ENCODE measurements at regions not wholly inside any gene's neighbourhood (a gene's known extent, or its start where the extent isn't known, plus 50 kb on each side); places are given as distances from the start of the nearest gene placed in this dataset.

- H3K27me3 ChIP-seq: no peaks in the 10 kb centered on the region
- H3K27ac ChIP-seq: no peak overlapping the region
- no peaks in the 10 kb centered on the region for H3K4me1 ChIP-seq
- no peaks in the 10 kb centered on the region for H3K36me3 ChIP-seq
- TF ChIP-seq POLR2A (IDR thresholded peaks at IDR 0.05): no peak
- DNase-seq: no peak
- intact Hi-C loops (cut with DNase I; ENCODE audit: low total_unique reads): no loop called here
- 88 to 96% (median 93%) methylated on average over 2 of the region's 2 CpGs for WGBS, 5 donors
- no peak overlapping the region for H3K4me3 ChIP-seq
- H3K9me3 ChIP-seq: no peaks in the 10 kb centered on the region
Measured at GRCh38 chr7:41174521-41174920, 528.4 kb downstream of the INHBA start.

- DNase-seq: no peak
- intact Hi-C loops (cut with DNase I; ENCODE audit: low total_unique reads): no loop called here
- Histone ChIP-seq H3K9me3 (peaks cover 0 to 2% (median 0%) of the 10 kb centered on the region in 4 donors), H3K4me3 (no peak overlapping the region), H3K27me3 (no peaks in the 10 kb centered on the region), H3K36me3 (no peaks in the 10 kb centered on the region), H3K27ac (no peak overlapping the region), H3K4me1 (no peaks in the 10 kb centered on the region)
- TF ChIP-seq POLR2A (IDR thresholded peaks at IDR 0.05) (no peak), POLR2AphosphoS5 (IDR thresholded peaks at IDR 0.05) (no peak), EP300 (IDR thresholded peaks at IDR 0.05) (no peak), CTCF (IDR thresholded peaks at IDR 0.05) (no peak)
- WGBS, 5 donors: 73 to 86% (median 82%) methylated on average over 2 of the region's 2 CpGs
Measured at GRCh38 chr7:41170466-41170865, 532.4 kb downstream of the INHBA start.

GRCh38 chr7:41169317-41169716 is 533.6 kb downstream of the INHBA start:
- Histone ChIP-seq H3K27ac (no peak overlapping the region), H3K4me1 (no peaks in the 10 kb centered on the region), H3K36me3 (no peaks in the 10 kb centered on the region), H3K27me3 (no peaks in the 10 kb centered on the region), H3K9me3 (peaks cover 0 to 2% (median 0%) of the 10 kb centered on the region in 4 donors), H3K4me3 (no peak overlapping the region)
- WGBS, 5 donors: 74 to 85% (median 78%) methylated on average over 6 of the region's 6 CpGs
- TF ChIP-seq POLR2A (IDR thresholded peaks at IDR 0.05) (no peak), CTCF (IDR thresholded peaks at IDR 0.05) (no peak), POLR2AphosphoS5 (IDR thresholded peaks at IDR 0.05) (no peak), EP300 (IDR thresholded peaks at IDR 0.05) (no peak)
- intact Hi-C loops (cut with DNase I; ENCODE audit: low total_unique reads): no loop called here
- no peak for DNase-seq

GRCh38 chr7:41167836-41168235 is 535.1 kb downstream of the INHBA start:
- H3K36me3 ChIP-seq: no peaks in the 10 kb centered on the region
- no peak for DNase-seq
- peaks cover 0 to 2% (median 0%) of the 10 kb centered on the region in 4 donors for H3K9me3 ChIP-seq
- intact Hi-C loops (cut with DNase I; ENCODE audit: low total_unique reads): no loop called here
- no peaks in the 10 kb centered on the region for H3K4me1 ChIP-seq
- no peaks in the 10 kb centered on the region for H3K27me3 ChIP-seq
- no peak overlapping the region for H3K4me3 ChIP-seq
- no peak overlapping the region for H3K27ac ChIP-seq
- TF ChIP-seq CTCF (IDR thresholded peaks at IDR 0.05): no peak
- no peak for TF ChIP-seq POLR2AphosphoS5 (IDR thresholded peaks at IDR 0.05)
- no peak for TF ChIP-seq POLR2A (IDR thresholded peaks at IDR 0.05)
- TF ChIP-seq EP300 (IDR thresholded peaks at IDR 0.05): no peak
- WGBS, 5 donors: 59 to 65% (median 62%) methylated on average over 2 of the region's 2 CpGs

- intact Hi-C loops (cut with DNase I; ENCODE audit: low total_unique reads): no loop called here
- Histone ChIP-seq H3K4me1 (no peaks in the 10 kb centered on the region), H3K9me3 (peaks cover 0 to 22% (median 0%) of the 10 kb centered on the region in 4 donors), H3K36me3 (no peaks in the 10 kb centered on the region), H3K27me3 (no peaks in the 10 kb centered on the region), H3K4me3 (no peak overlapping the region), H3K27ac (no peak overlapping the region)
- no peak for DNase-seq
- no peak for TF ChIP-seq CTCF (IDR thresholded peaks at IDR 0.05)
- no peak for TF ChIP-seq POLR2A (IDR thresholded peaks at IDR 0.05)
- TF ChIP-seq EP300 (IDR thresholded peaks at IDR 0.05): no peak
- TF ChIP-seq POLR2AphosphoS5 (IDR thresholded peaks at IDR 0.05): no peak
- 30 to 80% (median 60%) methylated on average over 2 of the region's 2 CpGs for WGBS, 5 donors
Measured at GRCh38 chr7:41164440-41164839, 538.5 kb downstream of the INHBA start.

Measured in stomach (tissue), 8 donors.